ENCODE measurements at regions not wholly inside any gene's neighbourhood (a gene's known extent, or its start where the extent isn't known, plus 50 kb on each side); places are given as distances from the start of the nearest gene placed in this dataset.
"Not testable (repeated sequence)": the region's sequence is repeated elsewhere in the genome, so short reads cannot be mapped to it uniquely, and the experiment has no call there.

GRCh38 chr4:140237616-140238350, 83.8 kb upstream of the MAML3 start:
- no peaks in the 10 kb centered on the region for H3K9me3 Mint-ChIP-seq
- H3K27ac Mint-ChIP-seq: no peak overlapping the region
- intact Hi-C loops (cut with micrococcal nuclease): no loop called here
- H3K27me3 Mint-ChIP-seq (ENCODE audit: insufficient read depth): peaks cover 25% of the 10 kb centered on the region
- peaks cover 2% of the 10 kb centered on the region for H3K36me3 Mint-ChIP-seq (ENCODE audit: low read depth)
- H3K4me3 Mint-ChIP-seq: no peak overlapping the region
- no peak for DNase-seq (ENCODE audit: low spot score)
- peaks cover 43% of the 10 kb centered on the region for H3K4me1 Mint-ChIP-seq (ENCODE audit: low read depth)

- intact Hi-C loops (cut with micrococcal nuclease): no loop called here
- Mint-ChIP-seq H3K4me3 (no peak overlapping the region), H3K27ac (no peak overlapping the region), H3K4me1 (ENCODE audit: low read depth) (peaks cover 33% of the 10 kb centered on the region), H3K27me3 (ENCODE audit: insufficient read depth) (peaks cover 22% of the 10 kb centered on the region), H3K36me3 (ENCODE audit: low read depth) (peaks cover 2% of the 10 kb centered on the region), H3K9me3 (no peaks in the 10 kb centered on the region)
- DNase-seq (ENCODE audit: low spot score): no peak
Measured at GRCh38 chr4:140236654-140237169, 82.7 kb upstream of the MAML3 start.

DNA sequence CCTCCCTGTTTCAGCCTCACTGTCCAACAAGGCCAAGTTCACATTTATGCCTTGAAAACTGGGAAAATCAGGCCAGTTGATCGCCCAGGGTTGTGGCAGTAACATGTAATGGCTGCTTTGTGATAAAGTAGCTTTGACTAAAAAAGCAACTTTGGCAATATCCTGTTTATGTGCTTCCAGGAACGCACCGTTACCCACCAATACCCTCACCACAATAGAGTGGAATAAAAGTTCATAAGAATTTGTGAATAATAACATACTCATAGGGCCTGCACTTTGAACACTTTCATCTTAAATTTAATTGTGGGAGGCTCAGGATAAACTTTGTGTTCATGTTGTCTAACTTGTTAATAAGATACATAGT, 80.7 kb upstream of the MAML3 start:
- DNase-seq (ENCODE audit: low spot score): no peak
- Mint-ChIP-seq H3K27me3 (ENCODE audit: insufficient read depth) (peaks cover 19% of the 10 kb centered on the region), H3K36me3 (ENCODE audit: low read depth) (peaks cover 2% of the 10 kb centered on the region), H3K9me3 (peaks cover 3% of the 10 kb centered on the region), H3K4me1 (ENCODE audit: low read depth) (peaks cover 32% of the 10 kb centered on the region), H3K27ac (peak overlapping the region; percentile 85), H3K4me3 (peak overlapping the region; percentile 52)
- intact Hi-C loops (cut with micrococcal nuclease): loop anchor here (1.0 to 2.0 kb wide), 2 partner anchors 9 to 78 kb away; no protein-coding TSS in a partner anchor

DNA sequence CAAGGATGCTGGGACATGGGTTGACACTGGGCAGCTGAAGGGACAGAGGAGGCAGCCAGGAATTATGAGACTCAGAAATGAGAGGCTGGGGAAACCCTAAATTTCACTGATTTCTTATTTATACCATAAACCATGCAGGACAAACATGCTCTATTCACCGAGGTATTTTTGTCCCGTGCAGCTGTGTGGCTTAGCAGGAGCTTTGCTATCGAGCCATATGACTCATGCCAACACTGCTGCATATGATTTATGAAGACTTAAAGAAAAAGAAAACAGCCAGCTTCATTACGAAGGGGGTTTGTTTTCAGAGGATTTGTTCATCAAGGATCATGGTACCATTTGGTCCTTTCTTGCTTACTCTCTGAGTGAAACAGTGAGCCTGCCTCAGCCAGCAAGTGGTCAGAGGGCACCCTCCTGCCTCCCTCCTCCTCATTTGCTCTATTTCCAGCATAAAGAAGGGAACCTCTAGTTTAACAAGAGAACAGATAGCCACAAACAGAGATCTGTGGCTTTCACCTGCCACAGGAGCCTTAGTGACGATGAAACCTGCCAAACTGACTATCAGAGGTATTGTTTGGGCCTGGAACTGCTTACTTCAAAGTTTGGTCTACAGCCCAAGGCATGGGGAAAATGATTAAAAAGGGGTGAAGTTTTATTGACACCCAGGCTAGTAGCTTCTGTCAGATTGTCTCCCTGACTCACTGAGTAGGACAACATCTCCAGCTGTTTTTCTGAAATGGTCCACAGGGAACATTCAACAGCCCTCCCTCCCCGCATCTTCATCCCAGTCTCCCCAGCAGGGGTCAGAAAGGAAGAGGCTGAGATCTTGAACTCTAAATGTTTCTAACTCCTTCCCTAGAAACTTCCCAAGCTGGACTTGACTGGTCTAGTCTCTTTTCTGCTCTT, 80.1 kb upstream of the MAML3 start:
- H3K27ac Mint-ChIP-seq: peak overlapping the region; percentile 85
- no peak for DNase-seq (ENCODE audit: low spot score)
- peaks cover 4% of the 10 kb centered on the region for H3K9me3 Mint-ChIP-seq
- peaks cover 2% of the 10 kb centered on the region for H3K36me3 Mint-ChIP-seq (ENCODE audit: low read depth)
- peak overlapping the region; percentile 52 for H3K4me3 Mint-ChIP-seq
- H3K27me3 Mint-ChIP-seq (ENCODE audit: insufficient read depth): peaks cover 15% of the 10 kb centered on the region
- intact Hi-C loops (cut with micrococcal nuclease): loop anchor here (1.0 to 2.0 kb wide), 2 partner anchors 9 to 77 kb away; no protein-coding TSS in a partner anchor
- H3K4me1 Mint-ChIP-seq (ENCODE audit: low read depth): peaks cover 32% of the 10 kb centered on the region

DNA sequence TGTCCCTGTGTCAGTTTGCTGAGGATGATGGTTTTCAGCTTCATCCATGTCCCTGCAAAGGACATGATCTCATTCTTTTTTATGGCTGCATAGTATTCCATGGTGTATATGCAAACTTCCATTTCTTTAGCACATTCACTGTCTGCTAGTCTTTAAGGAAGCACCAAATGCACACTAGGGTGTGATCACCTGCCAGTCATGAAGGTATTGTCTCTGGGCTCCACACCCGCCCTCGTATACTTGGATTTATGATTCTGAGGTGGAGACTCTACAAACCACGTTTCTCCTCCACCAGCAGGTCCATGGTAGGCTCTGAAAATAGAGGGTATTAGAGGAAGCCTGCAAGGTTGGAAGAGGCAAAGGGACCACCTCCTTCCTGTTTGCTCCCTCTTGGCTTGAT, 75.9 kb upstream of the MAML3 start:
- Mint-ChIP-seq H3K27me3 (ENCODE audit: insufficient read depth) (peaks cover 12% of the 10 kb centered on the region), H3K9me3 (peaks cover 4% of the 10 kb centered on the region), H3K4me3 (no peak overlapping the region), H3K36me3 (ENCODE audit: low read depth) (peaks cover 2% of the 10 kb centered on the region), H3K27ac (no peak overlapping the region), H3K4me1 (ENCODE audit: low read depth) (peaks cover 15% of the 10 kb centered on the region)
- intact Hi-C loops (cut with micrococcal nuclease): no loop called here
- DNase-seq (ENCODE audit: low spot score): no peak

GRCh38 chr4:140227286-140227685, 73.3 kb upstream of the MAML3 start:
- intact Hi-C loops (cut with micrococcal nuclease): no loop called here
- Mint-ChIP-seq H3K9me3 (peaks cover 4% of the 10 kb centered on the region), H3K27ac (no peak overlapping the region), H3K27me3 (ENCODE audit: insufficient read depth) (peaks cover 14% of the 10 kb centered on the region), H3K4me3 (no peak overlapping the region), H3K4me1 (ENCODE audit: low read depth) (no peaks in the 10 kb centered on the region), H3K36me3 (ENCODE audit: low read depth) (no peaks in the 10 kb centered on the region)
- no peak for DNase-seq (ENCODE audit: low spot score)

DNA sequence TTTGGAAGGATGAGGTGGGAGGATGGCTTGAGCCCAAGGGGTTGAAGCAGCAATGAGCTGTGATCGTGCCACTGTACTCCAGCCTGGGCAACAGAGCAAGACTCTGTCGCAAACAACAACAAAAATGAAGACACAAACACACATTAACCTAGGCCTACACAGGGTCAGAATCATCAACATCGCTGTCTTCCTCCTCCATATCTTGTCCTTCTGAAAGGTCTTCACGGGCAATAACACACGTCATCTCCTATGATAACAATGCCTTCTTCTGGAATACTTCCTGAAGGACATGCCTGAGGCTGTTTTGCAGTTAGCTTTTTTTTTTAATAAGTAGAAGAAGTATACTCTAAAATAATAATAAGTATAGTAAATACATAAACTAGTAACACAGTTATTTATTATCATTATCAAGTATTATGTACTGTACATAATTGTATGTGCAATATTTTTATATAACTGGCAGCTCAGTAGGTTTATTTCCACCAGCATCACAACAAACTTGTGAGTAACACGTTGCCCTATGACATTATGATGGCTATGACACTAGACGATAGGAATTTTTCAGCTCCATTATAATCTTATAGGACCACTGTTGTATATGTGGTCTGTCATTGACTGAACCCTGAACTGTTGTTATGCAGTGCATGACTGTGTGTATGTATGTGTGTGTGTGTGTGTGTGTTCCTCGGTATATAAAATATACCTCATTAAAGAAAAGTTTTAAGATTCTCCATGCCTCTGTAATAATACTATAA, 69.2 kb upstream of the MAML3 start:
- H3K4me1 Mint-ChIP-seq (ENCODE audit: low read depth): no peaks in the 10 kb centered on the region
- intact Hi-C loops (cut with micrococcal nuclease): no loop called here
- H3K27me3 Mint-ChIP-seq (ENCODE audit: insufficient read depth): peaks cover 19% of the 10 kb centered on the region
- H3K9me3 Mint-ChIP-seq: no peaks in the 10 kb centered on the region
- no peak overlapping the region for H3K4me3 Mint-ChIP-seq
- H3K27ac Mint-ChIP-seq: no peak overlapping the region
- H3K36me3 Mint-ChIP-seq (ENCODE audit: low read depth): no peaks in the 10 kb centered on the region
- DNase-seq (ENCODE audit: low spot score): no peak

DNA sequence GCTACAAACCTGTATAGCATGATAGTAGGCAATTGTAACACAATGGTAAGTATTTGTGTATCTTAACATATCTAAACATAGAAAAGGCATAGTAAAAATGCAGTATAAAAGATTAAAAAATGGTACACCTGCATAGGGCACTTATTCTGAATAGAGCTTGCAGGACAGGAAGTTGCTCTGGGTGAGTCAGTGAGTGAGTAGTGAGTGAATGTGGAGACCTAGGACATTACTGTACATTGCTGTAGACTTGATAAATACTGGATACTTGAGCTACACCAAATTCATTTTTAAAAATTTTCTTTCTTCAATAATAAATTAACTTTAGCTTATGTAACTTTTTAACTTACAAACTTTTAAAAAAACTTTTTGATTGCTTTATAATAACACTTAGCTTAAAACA, 68.2 kb upstream of the MAML3 start:
- DNase-seq (ENCODE audit: low spot score): no peak
- intact Hi-C loops (cut with micrococcal nuclease): no loop called here
- Mint-ChIP-seq H3K4me3 (no peak overlapping the region), H3K27ac (no peak overlapping the region), H3K4me1 (ENCODE audit: low read depth) (no peaks in the 10 kb centered on the region), H3K27me3 (ENCODE audit: insufficient read depth) (peaks cover 17% of the 10 kb centered on the region), H3K36me3 (ENCODE audit: low read depth) (no peaks in the 10 kb centered on the region), H3K9me3 (no peaks in the 10 kb centered on the region)

DNA sequence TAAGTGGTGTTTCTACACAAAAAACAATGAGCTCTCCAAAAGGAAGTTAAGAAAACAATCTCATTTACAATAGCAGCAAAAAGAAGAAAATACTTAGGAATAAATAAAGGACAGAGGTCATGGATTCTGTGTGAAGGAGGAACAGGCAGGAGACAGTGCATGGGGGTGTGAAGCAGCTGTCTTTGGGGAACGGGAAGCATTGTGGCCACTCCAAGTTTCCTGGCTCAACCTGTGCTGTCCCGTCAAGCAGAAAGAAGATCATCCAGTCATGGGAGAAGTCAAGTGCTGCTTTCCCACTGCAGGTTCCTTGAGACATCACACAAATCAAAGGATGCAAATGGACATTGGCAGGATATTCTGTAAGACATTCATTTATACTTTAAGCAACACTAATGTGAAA, 66.1 kb upstream of the MAML3 start:
- H3K9me3 Mint-ChIP-seq: no peaks in the 10 kb centered on the region
- peaks cover 14% of the 10 kb centered on the region for H3K27me3 Mint-ChIP-seq (ENCODE audit: insufficient read depth)
- H3K4me1 Mint-ChIP-seq (ENCODE audit: low read depth): no peaks in the 10 kb centered on the region
- intact Hi-C loops (cut with micrococcal nuclease): no loop called here
- H3K4me3 Mint-ChIP-seq: no peak overlapping the region
- H3K27ac Mint-ChIP-seq: no peak overlapping the region
- no peak for DNase-seq (ENCODE audit: low spot score)
- no peaks in the 10 kb centered on the region for H3K36me3 Mint-ChIP-seq (ENCODE audit: low read depth)

GRCh38 chr4:140219567-140219966, 65.6 kb upstream of the MAML3 start:
- no peaks in the 10 kb centered on the region for H3K9me3 Mint-ChIP-seq
- no peak for DNase-seq (ENCODE audit: low spot score)
- H3K27ac Mint-ChIP-seq: no peak overlapping the region
- H3K36me3 Mint-ChIP-seq (ENCODE audit: low read depth): no peaks in the 10 kb centered on the region
- H3K4me1 Mint-ChIP-seq (ENCODE audit: low read depth): no peaks in the 10 kb centered on the region
- H3K4me3 Mint-ChIP-seq: no peak overlapping the region
- intact Hi-C loops (cut with micrococcal nuclease): no loop called here
- H3K27me3 Mint-ChIP-seq (ENCODE audit: insufficient read depth): peaks cover 16% of the 10 kb centered on the region

GRCh38 chr4:140219070-140219469, 65.1 kb upstream of the MAML3 start:
- H3K9me3 Mint-ChIP-seq; intact Hi-C loops (cut with micrococcal nuclease); H3K36me3 Mint-ChIP-seq (ENCODE audit: low read depth); H3K4me1 Mint-ChIP-seq (ENCODE audit: low read depth); H3K4me3 Mint-ChIP-seq; DNase-seq (ENCODE audit: low spot score); H3K27ac Mint-ChIP-seq: not testable (repeated sequence)
- H3K27me3 Mint-ChIP-seq (ENCODE audit: insufficient read depth): peaks cover 18% of the 10 kb centered on the region

DNA sequence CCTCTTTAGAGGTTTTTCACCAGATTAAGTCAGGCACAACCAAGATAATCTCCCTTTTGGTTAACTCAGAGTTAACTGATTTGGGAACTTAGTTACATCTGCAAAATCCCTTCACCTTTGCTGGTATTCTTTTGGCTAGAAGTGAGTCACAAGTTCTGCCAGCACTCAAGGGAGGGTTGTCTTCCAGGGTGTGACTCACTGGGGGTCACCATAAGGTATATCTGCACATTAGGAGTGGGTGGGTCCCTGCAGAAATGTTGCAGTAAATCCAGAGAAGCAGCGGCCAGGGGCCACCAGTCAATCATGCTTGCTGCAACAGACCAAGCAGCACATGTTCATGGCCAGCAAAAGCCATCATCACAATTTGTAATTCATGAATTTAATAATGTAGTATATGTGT, 59.8 kb upstream of the MAML3 start:
- no peaks in the 10 kb centered on the region for H3K4me1 Mint-ChIP-seq (ENCODE audit: low read depth)
- intact Hi-C loops (cut with micrococcal nuclease): no loop called here
- peaks cover 20% of the 10 kb centered on the region for H3K27me3 Mint-ChIP-seq (ENCODE audit: insufficient read depth)
- H3K4me3 Mint-ChIP-seq: no peak overlapping the region
- H3K9me3 Mint-ChIP-seq: no peaks in the 10 kb centered on the region
- DNase-seq (ENCODE audit: low spot score): no peak
- no peak overlapping the region for H3K27ac Mint-ChIP-seq
- H3K36me3 Mint-ChIP-seq (ENCODE audit: low read depth): peaks cover 2% of the 10 kb centered on the region
